Heart right ventricle (tissue), 16 donors: ENCODE measurements at regions not wholly inside any gene's neighbourhood (a gene's known extent, or its start where the extent isn't known, plus 50 kb on each side); places are given as distances from the start of the nearest gene placed in this dataset.

Source experiments
- ATAC-seq, 8 donors: fragments of 200-7000 bp; cut with Tn5 transposase; one replicate each; pipeline ENCODE4 v1.9.1; 2020; ENCODE audit warnings: mild to moderate bottlenecking in 8 of 8, moderate library complexity in 8 of 8, moderate number of reproducible peaks in 1 of 8
- DNase-seq, 2 donors: peaks; one replicate each; pipeline ENCODE4 v3.0.0-alpha.2; 2020
- H3K27ac ChIP-seq, 10 donors: fragments of 200-600 bp; sonication (generic) in 2 of 10; one replicate each; pipeline versions ENCODE4 v1.5.0 to v1.8.0; 2020 to 2022; ENCODE audit warnings: mild to moderate bottlenecking in 3 of 10
- H3K27me3 ChIP-seq, 7 donors: fragments of 200-600 bp; one replicate each; pipeline ENCODE4 v1.8.0; 2021 to 2022; ENCODE audit warnings: mild to moderate bottlenecking in 2 of 7
- H3K36me3 ChIP-seq, 9 donors: fragments of 200-600 bp; sonication (generic) in 1 of 9; one replicate each; pipeline versions ENCODE4 v1.5.0 to v1.8.0; 2020 to 2022; ENCODE audit warnings: mild to moderate bottlenecking in 2 of 9
- H3K4me1 ChIP-seq, 9 donors: fragments of 200-600 bp; sonication (generic) in 1 of 9; one replicate each; pipeline versions ENCODE4 v1.5.0 to v1.8.0; 2020 to 2022; ENCODE audit warnings: mild to moderate bottlenecking in 4 of 9
- H3K4me3 ChIP-seq, 10 donors: fragments of 200-600 bp; sonication (generic) in 2 of 10; one replicate each; pipeline versions ENCODE4 v1.5.0 to v1.8.0; 2020 to 2022; ENCODE audit warnings: mild to moderate bottlenecking in 7 of 10, moderate library complexity in 2 of 10
- H3K9me3 ChIP-seq, 11 donors: fragments of 200-600 bp in 10 of 11; sonication (generic) in 2 of 11; one replicate each; pipeline versions ENCODE4 v1.5.0 to v1.8.0; 2013 to 2022; ENCODE audit warnings: mild to moderate bottlenecking in 2 of 11, control low read depth in 1 of 11, moderate library complexity in 1 of 11
- CTCF ChIP-seq, 9 donors: fragments of 200-600 bp; sonication (generic) in 2 of 9; IDR thresholded peaks; one replicate each; pipeline versions ENCODE4 v1.5.0 to v1.8.0; 2021 to 2022; ENCODE audit warnings: antibody characterized with exemption in 9 of 9, mild to moderate bottlenecking in 5 of 9, moderate library complexity in 1 of 9
- WGBS, 2 donors: extraction: QIAGEN DNeasy Blood & Tissue Kit; methylation state at CpG; one replicate each; pipeline ENCODE4 v1.1.7; 2013; ENCODE audit warnings: inconsistent platforms in 1 of 2; 5-methylcytosine and 5-hydroxymethylcytosine counted together
- intact Hi-C, 10 donors: fragments of 100-400 bp; cut with DNase I; formaldehyde crosslinking; loops; one replicate each; pipeline versions ENCODE4 v1.11.1 to v1.14.2; 2022
- donor health status: Arrhythmogenic right ventricular cardiomyopathy.
- donor health status: ischemic (EF 13 %, LVEDD 7.1; RV severe dilation, severe dysfunction).
- donor health status: healthy with polysubstance abuse.
- donor health status: DM: no; HTN: yes; CAD: no.
- donor health status: DM: no; HTN: no; CAD: no.
- donor health status: ischemic (EF 25% LVEDD 6.9; RV normal size, moderate dysfunction).
- donor health status: ischemic (EF 25% LVEDD 5.7; RV mildly dilated, moderate dysfunction).
- donor health status: healthy.
- donor health status: DM: yes; HTN: yes; CAD: no.
- donor health status: Ischemic cardiomyopathy.
- donor health status: ischemic (EF 35%, LVEDD 5.7; RV mildly dilated, moderate dysfunction).
- donor health status: nonischemic (EF 11% LVEDD 7.7; RV severe dilation, severe dysfunction).
- donor health status: DM: yes; HTN: yes; CAD: no.
- donor health status: PGD.
- donor health status: ischemic (EF 29% LVEDD 5.4; RV normal size, mild dysfunction).
- donor health status: nonischemic (EF 23%, LVEDD 6.1; RV moderate dilation, normal function).

- Histone ChIP-seq H3K27me3 (no peaks in the 10 kb centered on the region), H3K4me1 (no peaks in the 10 kb centered on the region), H3K36me3 (no peaks in the 10 kb centered on the region), H3K4me3 (no peak overlapping the region), H3K27ac (no peak overlapping the region), H3K9me3 (peaks cover 0 to 5% (median 0%) of the 10 kb centered on the region in 11 donors)
- ATAC-seq (no peak), DNase-seq (no peak)
- intact Hi-C loops: loop anchor here in 5 of 10 donors (5.0 to 10.0 kb wide), 3 partner anchors 217 to 227 kb away; no protein-coding TSS in a partner anchor
- 79 to 87% methylated on average over 1 of the region's 1 CpG for WGBS, 2 donors
- no peak for TF ChIP-seq CTCF (IDR thresholded peaks at IDR 0.05)
Measured at GRCh38 chr6:117191448-117191847, 73.9 kb upstream of the VGLL2 start.

GRCh38 chr6:117194271-117194670 is 71.1 kb upstream of the VGLL2 start:
- DNase-seq (no peak), ATAC-seq (no peak)
- WGBS, 2 donors: 40 to 46% methylated on average over 2 of the region's 2 CpGs
- no peaks in the 10 kb centered on the region for H3K36me3 ChIP-seq
- no peaks in the 10 kb centered on the region for H3K27me3 ChIP-seq
- intact Hi-C loops: loop anchor here in 5 of 10 donors (5.0 to 10.0 kb wide), 3 partner anchors 219 to 229 kb away; no protein-coding TSS in a partner anchor
- peaks cover 0 to 5% (median 0%) of the 10 kb centered on the region in 11 donors for H3K9me3 ChIP-seq
- H3K27ac ChIP-seq: no peak overlapping the region
- H3K4me3 ChIP-seq: no peak overlapping the region
- no peaks in the 10 kb centered on the region for H3K4me1 ChIP-seq
- no peak for TF ChIP-seq CTCF (IDR thresholded peaks at IDR 0.05)

- no peak for TF ChIP-seq CTCF (IDR thresholded peaks at IDR 0.05)
- H3K4me1 ChIP-seq: peaks cover 0 to 7% (median 0%) of the 10 kb centered on the region in 9 donors
- no peaks in the 10 kb centered on the region for H3K27me3 ChIP-seq
- H3K9me3 ChIP-seq: peaks cover 0 to 5% (median 0%) of the 10 kb centered on the region in 11 donors
- H3K4me3 ChIP-seq: no peak overlapping the region
- no peak overlapping the region for H3K27ac ChIP-seq
- DNase-seq (no peak), ATAC-seq (no peak)
- no peaks in the 10 kb centered on the region for H3K36me3 ChIP-seq
- 54 to 55% methylated on average over 4 of the region's 4 CpGs for WGBS, 2 donors
- intact Hi-C loops: loop anchor here in 5 of 10 donors (5.0 to 10.0 kb wide), 3 partner anchors 220 to 230 kb away; no protein-coding TSS in a partner anchor
Measured at GRCh38 chr6:117194978-117195377, 70.4 kb upstream of the VGLL2 start.

- H3K36me3 ChIP-seq: no peaks in the 10 kb centered on the region
- intact Hi-C loops: loop anchor here in 4 of 10 donors (10.0 kb wide), 2 partner anchors 221 to 231 kb away; no protein-coding TSS in a partner anchor
- no peak for ATAC-seq
Measured at GRCh38 chr6:117195728-117196127, 69.6 kb upstream of the VGLL2 start.

More at GRCh38 chr6:117195728-117196127, 69.6 kb upstream of the VGLL2 start:
- no peak for DNase-seq
- peaks cover 0 to 5% (median 0%) of the 10 kb centered on the region in 11 donors for H3K9me3 ChIP-seq
- 60 to 72% methylated on average over 3 of the region's 3 CpGs for WGBS, 2 donors
- peaks cover 0 to 10% (median 0%) of the 10 kb centered on the region in 9 donors for H3K4me1 ChIP-seq
- H3K27me3 ChIP-seq: no peaks in the 10 kb centered on the region
- no peak for TF ChIP-seq CTCF (IDR thresholded peaks at IDR 0.05)
- no peak overlapping the region for H3K27ac ChIP-seq
- no peak overlapping the region for H3K4me3 ChIP-seq
